ENCODE measurements at regions not wholly inside any gene's neighbourhood (a gene's known extent, or its start where the extent isn't known, plus 50 kb on each side); places are given as distances from the start of the nearest gene placed in this dataset.

DNA sequence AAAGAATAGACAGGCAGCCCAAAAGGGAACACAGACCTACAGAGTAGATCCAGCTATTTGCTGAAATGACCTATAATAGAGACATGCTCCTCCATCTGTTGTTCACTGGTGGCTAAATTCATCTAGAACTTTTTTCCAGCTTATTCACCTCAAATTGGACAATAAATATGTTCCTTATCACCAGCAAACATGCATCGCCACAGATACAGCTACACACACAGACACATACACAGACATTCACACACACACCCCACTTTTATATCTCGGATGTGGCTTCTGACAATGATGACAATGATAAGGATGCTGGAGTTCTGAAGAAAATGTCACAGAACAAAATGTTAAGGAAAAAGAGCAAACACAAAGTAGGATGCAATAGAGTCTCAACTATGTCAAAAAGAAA is 175.4 kb downstream of the LSM5 start:
- ATAC-seq, result no peak
- no peaks in the 10 kb centered on the region for H3K36me3 Mint-ChIP-seq
- peaks cover 18% of the 10 kb centered on the region for H3K27me3 Mint-ChIP-seq
- H3K9me3 Mint-ChIP-seq, result no peaks in the 10 kb centered on the region
- no peak overlapping the region for H3K4me3 Mint-ChIP-seq
- H3K4me1 Mint-ChIP-seq, result no peaks in the 10 kb centered on the region
- no peak overlapping the region for H3K27ac Mint-ChIP-seq

DNA sequence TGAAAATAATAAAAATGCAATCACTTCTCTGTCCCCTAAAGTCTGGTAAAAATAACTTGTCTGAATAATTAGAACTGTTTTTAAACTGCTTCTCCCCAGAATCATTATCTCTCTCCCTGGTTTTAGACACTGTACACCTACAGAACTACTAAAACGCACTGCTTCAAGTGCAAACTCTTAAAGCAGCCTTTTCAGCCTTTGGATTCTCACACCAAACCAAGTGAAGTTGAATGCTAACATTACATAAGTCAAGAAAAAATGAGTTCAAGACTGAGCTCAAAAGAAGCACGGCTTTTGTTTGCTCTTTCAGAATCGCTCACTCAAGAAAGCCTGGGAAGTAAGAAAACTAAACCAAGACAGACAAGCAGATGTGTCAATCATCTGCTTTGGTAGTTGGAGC is 188.8 kb downstream of the LSM5 start:
- H3K4me1 Mint-ChIP-seq, result peaks cover 6% of the 10 kb centered on the region
- H3K36me3 Mint-ChIP-seq, result no peaks in the 10 kb centered on the region
- peaks cover 48% of the 10 kb centered on the region for H3K27me3 Mint-ChIP-seq
- no peak for ATAC-seq
- no peak overlapping the region for H3K4me3 Mint-ChIP-seq
- no peaks in the 10 kb centered on the region for H3K9me3 Mint-ChIP-seq
- no peak overlapping the region for H3K27ac Mint-ChIP-seq

DNA sequence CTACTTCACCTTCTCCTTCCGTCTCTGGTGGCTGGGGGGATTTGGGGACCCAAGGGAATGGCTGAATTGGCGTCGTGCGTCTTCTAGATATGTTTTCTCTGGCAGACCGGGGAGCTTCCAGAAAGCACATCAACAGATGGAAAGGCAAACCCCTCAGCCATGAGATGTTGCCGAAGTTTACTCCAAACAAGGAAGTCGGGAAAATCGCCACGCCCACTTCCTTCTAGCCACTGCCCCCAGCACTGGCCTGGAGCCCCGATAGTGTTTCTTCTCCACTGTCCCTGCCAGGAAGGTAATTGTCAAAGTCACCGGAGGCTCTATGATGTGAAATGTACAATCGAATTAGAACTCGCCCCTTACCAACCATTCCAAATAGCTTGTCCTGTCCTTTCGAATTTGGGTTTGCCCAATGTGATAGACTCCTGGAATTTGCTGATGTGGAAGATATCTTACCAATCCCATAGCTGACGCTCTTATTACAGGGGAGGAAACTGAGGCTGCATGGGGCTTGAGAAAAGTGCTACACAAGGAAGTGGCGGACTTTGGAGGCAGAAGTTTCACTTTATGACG is 191.0 kb downstream of the LSM5 start:
- no peak for ATAC-seq
- H3K4me3 Mint-ChIP-seq, result peak overlapping the region; percentile 15
- peaks cover 43% of the 10 kb centered on the region for H3K27me3 Mint-ChIP-seq
- no peaks in the 10 kb centered on the region for H3K36me3 Mint-ChIP-seq
- peaks cover 6% of the 10 kb centered on the region for H3K4me1 Mint-ChIP-seq
- no peaks in the 10 kb centered on the region for H3K9me3 Mint-ChIP-seq
- H3K27ac Mint-ChIP-seq, result no peak overlapping the region

DNA sequence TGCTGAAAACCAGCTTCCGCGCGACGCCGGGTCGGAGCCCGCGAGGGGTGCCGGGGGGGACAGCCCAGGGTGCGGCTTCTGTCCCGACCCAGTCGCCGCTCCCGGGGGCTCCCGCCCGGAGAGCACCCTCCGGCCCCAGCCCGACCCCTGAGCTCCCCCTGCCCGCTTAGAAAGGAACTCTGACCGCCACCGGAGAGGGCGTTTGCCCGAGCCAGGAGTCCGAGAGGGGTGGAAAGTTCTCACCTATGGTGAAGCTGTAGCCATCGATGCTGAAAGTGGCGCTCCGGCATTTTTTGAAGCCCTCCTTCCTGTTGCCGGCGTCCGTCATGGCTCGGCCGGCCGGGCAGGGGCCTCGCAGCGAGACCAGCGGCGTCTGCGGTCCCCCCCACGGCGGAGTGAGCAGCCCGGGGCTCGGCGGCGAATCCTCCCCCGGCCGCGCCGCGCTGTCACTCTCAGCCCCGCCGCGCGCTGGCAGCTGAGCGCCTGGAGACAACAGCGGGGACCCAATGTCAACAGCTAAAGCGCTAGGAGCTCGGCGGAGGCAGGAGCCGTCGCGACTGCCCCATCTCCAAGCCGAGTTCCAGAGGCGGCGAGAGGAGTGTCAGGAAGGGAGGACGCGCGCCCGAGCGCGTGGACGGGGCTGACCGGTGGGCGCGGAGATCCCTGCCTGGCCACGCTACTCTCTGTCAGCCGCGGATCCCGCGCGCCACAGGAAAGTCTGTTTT is 191.6 kb downstream of the LSM5 start:
- H3K27me3 Mint-ChIP-seq, result peaks cover 43% of the 10 kb centered on the region
- no peaks in the 10 kb centered on the region for H3K36me3 Mint-ChIP-seq
- peak; percentile 8 for ATAC-seq
- H3K9me3 Mint-ChIP-seq, result no peaks in the 10 kb centered on the region
- H3K27ac Mint-ChIP-seq, result no peak overlapping the region
- peak overlapping the region; percentile 15 for H3K4me3 Mint-ChIP-seq
- H3K4me1 Mint-ChIP-seq, result peaks cover 6% of the 10 kb centered on the region

DNA sequence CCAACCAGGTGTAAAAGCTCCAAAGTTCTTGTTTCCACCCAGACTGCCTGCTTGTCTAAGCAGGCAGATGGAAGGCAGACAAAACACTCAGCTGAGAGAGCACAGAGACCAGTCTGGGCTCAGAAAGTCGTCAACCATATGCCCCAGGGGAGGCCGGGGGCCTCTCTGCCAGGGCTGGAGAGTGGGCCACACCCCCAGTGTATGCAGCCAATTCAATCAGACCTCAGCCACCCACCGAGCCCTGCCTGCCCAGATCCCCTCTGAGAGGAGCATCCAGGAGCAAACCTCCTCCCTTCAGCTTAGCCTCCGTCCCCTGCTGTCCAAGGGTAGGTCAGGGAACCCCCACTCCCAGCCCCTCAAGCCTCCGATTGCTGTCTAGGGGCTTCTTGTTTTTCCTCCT is 196.3 kb downstream of the LSM5 start:
- peaks cover 35% of the 10 kb centered on the region for H3K27me3 Mint-ChIP-seq
- H3K9me3 Mint-ChIP-seq, result no peaks in the 10 kb centered on the region
- no peak for ATAC-seq
- H3K27ac Mint-ChIP-seq, result no peak overlapping the region
- no peak overlapping the region for H3K4me3 Mint-ChIP-seq
- no peaks in the 10 kb centered on the region for H3K36me3 Mint-ChIP-seq
- peaks cover 2% of the 10 kb centered on the region for H3K4me1 Mint-ChIP-seq

DNA sequence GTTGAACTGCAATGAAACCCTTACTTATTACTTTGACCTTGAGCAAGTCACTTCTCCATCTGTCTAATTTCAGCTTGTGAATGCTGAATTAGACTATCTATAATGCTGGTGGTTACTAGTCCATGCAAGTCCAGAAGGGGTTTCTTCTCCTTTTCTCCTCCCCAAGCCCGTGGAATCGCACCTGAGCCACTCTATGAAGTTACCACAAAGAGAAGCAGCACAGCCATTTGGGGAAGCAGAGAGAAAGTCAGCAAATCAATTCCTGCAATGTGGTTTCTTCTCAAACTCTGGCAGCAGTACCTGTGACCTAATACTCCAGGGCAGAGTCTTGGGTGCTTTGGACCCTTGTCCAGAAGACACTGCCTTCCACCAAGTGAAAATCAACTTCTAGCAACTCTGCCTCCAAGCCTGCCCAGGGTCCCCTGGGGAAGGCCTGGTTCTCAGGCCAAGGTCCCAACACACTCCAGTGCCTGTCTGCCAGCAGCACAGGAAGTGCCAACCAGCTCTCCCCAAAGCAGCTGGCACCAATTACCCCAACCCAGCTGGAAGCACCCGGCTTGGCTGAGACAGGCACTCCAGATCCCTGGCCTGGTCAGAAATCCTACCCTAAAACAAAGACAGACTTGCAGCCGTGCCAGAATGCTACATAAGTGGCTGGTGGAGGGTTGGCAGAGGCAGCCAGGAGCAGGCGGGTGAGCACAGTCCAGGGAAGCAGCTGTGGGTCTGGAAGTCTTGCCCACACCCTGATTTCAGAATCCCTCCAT is 200.3 kb downstream of the LSM5 start:
- no peak overlapping the region for H3K4me3 Mint-ChIP-seq
- ATAC-seq, result no peak
- H3K27ac Mint-ChIP-seq, result no peak overlapping the region

DNA sequence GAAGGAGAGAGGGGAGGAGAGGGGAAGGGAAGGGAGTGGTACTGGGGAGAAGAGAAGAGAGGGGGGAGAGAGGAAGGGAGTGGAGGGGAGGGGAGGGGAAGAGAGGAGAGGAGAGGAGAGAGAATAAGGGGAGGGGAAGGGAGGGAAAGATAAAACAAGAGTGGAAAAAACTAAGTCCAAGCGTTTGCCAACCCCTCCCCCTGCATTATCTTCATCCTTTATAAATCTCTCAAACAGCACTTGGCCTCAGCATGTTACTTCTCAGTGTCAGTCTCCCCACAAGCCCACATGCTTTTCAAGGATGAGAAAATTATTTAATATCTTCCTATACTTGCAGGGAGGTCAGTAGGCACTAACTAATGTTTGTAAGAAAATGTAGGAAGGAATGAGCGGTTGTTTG is 204.5 kb downstream of the LSM5 start:
- no peak overlapping the region for H3K27ac Mint-ChIP-seq
- no peaks in the 10 kb centered on the region for H3K4me1 Mint-ChIP-seq
- H3K4me3 Mint-ChIP-seq, result no peak overlapping the region
- H3K9me3 Mint-ChIP-seq, result peaks cover 3% of the 10 kb centered on the region
- H3K36me3 Mint-ChIP-seq, result no peaks in the 10 kb centered on the region
- H3K27me3 Mint-ChIP-seq, result no peaks in the 10 kb centered on the region
- ATAC-seq, result no peak

More for the DNA sequence above, 200.3 kb downstream of the LSM5 start:
- Mint-ChIP-seq H3K4me1 (no peaks in the 10 kb centered on the region), H3K27me3 (peaks cover 7% of the 10 kb centered on the region), H3K36me3 (no peaks in the 10 kb centered on the region), H3K9me3 (no peaks in the 10 kb centered on the region)

DNA sequence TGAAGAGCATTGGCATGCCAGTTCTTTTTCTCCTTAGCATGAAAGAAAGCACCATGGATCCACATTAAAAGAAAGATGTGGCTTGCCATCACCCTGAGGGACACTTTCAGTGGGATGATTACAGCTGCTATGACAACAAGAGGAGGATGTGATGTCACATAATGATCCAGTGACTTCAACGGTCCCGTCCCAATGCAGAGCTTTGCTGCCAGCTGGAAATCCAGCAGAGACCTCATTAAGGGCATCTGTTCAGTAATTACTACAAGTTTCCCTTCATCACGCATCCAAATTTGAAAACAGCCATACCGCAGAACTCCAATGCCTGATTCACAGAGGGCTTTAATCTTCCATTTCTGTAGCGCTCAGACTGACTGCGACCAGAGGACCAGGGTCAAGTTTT is 206.6 kb downstream of the LSM5 start:
- H3K27me3 Mint-ChIP-seq, result peaks cover 5% of the 10 kb centered on the region
- peaks cover 3% of the 10 kb centered on the region for H3K9me3 Mint-ChIP-seq
- ATAC-seq, result no peak
- H3K36me3 Mint-ChIP-seq, result no peaks in the 10 kb centered on the region
- no peaks in the 10 kb centered on the region for H3K4me1 Mint-ChIP-seq
- H3K27ac Mint-ChIP-seq, result no peak overlapping the region
- H3K4me3 Mint-ChIP-seq, result no peak overlapping the region

DNA sequence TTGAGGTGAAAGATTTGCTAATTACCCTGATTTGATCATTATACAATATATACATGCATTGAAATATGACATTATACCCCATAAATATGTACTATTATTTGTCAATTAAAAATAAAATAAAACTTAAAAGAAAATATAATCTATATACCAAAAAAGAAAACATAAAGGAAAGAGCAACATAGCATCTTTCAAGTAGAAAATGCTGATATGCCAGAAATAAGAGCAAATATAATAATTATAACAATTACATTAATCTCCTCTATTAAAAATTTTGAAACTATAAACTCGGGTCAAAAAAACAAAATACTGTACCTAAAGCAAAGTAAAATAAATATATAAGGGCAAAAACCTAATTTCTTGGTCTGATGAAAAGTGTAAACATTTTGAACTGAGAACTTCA is 209.3 kb upstream of the PDE1C start:
- no peak for ATAC-seq
- peaks cover 3% of the 10 kb centered on the region for H3K9me3 Mint-ChIP-seq
- H3K27me3 Mint-ChIP-seq, result peaks cover 16% of the 10 kb centered on the region
- H3K4me1 Mint-ChIP-seq, result no peaks in the 10 kb centered on the region
- no peak overlapping the region for H3K27ac Mint-ChIP-seq
- H3K36me3 Mint-ChIP-seq, result no peaks in the 10 kb centered on the region
- no peak overlapping the region for H3K4me3 Mint-ChIP-seq

DNA sequence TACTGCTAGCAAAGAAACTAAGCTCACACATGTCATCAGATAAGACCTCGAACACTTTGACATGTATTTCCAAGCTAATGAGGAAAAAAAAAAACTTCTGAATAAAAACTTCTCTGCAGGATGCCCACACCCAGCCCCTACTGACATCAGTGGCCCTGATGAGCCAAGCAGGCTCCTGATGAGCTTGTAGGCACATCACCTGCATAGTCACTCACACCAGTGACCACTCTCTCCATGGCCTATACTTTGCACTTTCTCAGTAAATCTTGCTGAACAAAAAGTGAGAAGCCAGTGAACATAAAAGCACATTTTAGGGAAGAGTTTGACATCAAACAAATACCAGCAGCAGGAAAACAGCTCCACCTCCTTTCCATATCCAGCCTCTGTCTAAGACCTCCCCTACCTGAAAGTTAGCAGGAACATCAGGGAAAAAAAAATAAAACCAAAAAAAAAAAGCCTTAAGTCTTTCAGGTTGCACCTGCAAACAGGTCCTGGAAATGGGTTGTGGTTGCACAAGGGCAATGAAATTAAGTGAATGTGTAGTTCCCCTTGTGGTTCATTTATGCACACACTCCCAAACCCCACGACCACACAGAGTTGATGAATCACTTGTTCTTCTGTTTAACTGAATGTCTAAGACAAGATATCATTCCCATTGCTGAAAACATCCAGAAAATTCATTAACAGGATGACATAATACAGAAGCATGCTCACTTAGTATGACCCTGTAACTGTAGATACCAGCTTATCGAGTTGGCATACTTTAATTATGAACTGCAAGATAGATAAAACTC is 205.2 kb upstream of the PDE1C start:
- Mint-ChIP-seq H3K4me3 (no peak overlapping the region), H3K36me3 (no peaks in the 10 kb centered on the region), H3K27me3 (peaks cover 16% of the 10 kb centered on the region), H3K27ac (no peak overlapping the region), H3K9me3 (no peaks in the 10 kb centered on the region), H3K4me1 (no peaks in the 10 kb centered on the region)
- ATAC-seq, result peak; percentile 45

DNA sequence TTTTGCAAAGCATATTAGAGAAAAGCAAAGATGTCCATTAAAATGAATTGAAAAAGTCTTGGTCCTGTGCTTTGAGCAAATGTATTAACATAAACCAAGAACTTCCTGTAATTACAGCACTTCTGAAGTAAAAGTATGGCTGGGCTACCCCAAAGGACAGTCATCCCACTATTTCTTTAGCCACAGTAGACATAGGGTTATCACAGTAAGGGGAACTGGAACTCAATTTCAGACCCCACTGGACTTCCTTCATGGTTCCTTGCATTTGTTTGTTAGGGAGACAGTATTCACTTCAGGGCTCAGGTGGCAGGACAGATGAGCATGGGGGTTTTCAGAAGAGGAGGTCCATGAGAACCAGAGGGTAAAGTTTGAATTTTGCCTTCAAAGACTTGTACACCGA is 203.1 kb upstream of the PDE1C start:
- Mint-ChIP-seq H3K9me3 (no peaks in the 10 kb centered on the region), H3K4me1 (no peaks in the 10 kb centered on the region), H3K27me3 (peaks cover 9% of the 10 kb centered on the region), H3K36me3 (no peaks in the 10 kb centered on the region), H3K27ac (no peak overlapping the region), H3K4me3 (no peak overlapping the region)
- ATAC-seq, result peak; percentile 67

DNA sequence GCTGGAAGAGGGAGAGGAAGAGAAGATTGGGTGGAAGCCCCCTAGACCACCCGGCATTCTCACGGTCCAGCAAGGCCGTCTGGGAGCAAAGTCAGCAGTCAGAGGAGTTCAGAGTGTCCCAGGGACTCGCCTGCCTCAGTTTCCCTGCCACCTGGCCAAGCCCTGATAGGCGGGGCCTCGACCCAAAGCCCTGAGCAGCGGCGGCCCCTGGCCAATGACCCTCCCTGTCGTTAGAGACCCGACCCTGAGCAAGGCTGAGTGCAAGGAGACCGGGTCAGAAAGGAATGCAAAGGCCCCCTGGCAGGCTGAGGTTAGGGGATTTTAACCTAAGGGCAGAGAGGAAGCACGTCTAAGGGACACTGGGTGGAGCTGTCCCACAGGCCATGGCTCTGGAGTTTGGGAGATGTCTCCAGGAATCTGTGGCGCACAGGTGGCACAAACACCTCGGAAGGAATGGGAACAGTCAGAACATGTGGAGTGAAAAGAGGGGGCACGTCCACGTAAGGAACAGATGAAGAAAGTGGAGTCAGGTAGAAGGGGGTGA is 196.8 kb upstream of the PDE1C start:
- Mint-ChIP-seq H3K9me3 (peaks cover 2% of the 10 kb centered on the region), H3K36me3 (no peaks in the 10 kb centered on the region), H3K27ac (no peak overlapping the region), H3K4me3 (no peak overlapping the region), H3K4me1 (no peaks in the 10 kb centered on the region), H3K27me3 (peaks cover 14% of the 10 kb centered on the region)
- ATAC-seq, result no peak

DNA sequence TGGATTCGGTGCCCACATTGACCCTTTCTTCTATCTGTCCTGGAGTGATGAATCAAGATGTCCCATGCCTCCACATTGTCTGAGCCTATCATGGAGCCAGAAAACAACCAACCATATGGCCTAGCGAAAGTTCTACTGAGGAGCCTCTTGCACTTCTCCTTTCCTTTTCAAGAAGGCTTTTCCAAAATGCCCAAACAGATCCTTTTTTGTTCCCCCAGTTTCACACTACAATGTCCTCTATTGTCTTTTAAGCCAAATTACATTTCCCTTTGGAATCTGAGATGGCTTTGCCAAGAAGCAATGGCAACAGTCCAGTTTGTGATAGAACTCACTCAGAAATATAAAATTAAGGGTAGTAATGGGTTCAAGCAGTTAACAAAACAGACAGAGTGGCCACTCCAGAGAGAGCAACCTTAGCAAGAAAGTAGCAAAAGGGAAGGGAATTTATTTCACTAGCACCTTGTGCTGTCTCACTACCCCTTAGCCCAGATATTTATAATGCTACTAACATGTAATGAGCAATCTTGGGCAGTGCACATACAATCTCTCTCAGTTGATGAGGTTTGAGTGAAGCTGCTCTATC is 194.6 kb upstream of the PDE1C start:
- no peak for ATAC-seq
- H3K9me3 Mint-ChIP-seq, result peaks cover 2% of the 10 kb centered on the region
- peaks cover 14% of the 10 kb centered on the region for H3K27me3 Mint-ChIP-seq
- no peak overlapping the region for H3K4me3 Mint-ChIP-seq
- H3K4me1 Mint-ChIP-seq, result peaks cover 4% of the 10 kb centered on the region
- no peak overlapping the region for H3K27ac Mint-ChIP-seq
- no peaks in the 10 kb centered on the region for H3K36me3 Mint-ChIP-seq

DNA sequence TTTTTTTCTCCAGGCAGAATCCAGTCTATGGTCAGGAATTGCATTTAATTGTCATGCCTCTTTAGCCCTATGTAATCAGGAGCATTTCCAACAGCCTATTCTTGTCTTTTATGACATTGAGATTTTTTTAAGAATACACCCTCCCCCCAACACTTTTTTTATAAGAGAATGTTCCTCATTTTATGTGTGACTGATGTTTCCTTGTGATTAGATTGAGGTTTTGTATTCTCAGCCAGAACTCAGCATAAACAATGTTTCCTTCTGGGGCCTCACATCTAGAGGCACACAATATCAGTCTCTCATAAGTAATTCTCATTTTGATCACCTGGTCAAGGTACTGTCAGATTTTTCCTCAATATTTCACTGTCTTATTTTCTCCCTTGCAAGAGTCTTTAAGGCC is 193.4 kb upstream of the PDE1C start:
- H3K27me3 Mint-ChIP-seq, result peaks cover 14% of the 10 kb centered on the region
- peaks cover 2% of the 10 kb centered on the region for H3K9me3 Mint-ChIP-seq
- no peak overlapping the region for H3K4me3 Mint-ChIP-seq
- H3K36me3 Mint-ChIP-seq, result no peaks in the 10 kb centered on the region
- peaks cover 6% of the 10 kb centered on the region for H3K4me1 Mint-ChIP-seq
- no peak overlapping the region for H3K27ac Mint-ChIP-seq
- no peak for ATAC-seq

DNA sequence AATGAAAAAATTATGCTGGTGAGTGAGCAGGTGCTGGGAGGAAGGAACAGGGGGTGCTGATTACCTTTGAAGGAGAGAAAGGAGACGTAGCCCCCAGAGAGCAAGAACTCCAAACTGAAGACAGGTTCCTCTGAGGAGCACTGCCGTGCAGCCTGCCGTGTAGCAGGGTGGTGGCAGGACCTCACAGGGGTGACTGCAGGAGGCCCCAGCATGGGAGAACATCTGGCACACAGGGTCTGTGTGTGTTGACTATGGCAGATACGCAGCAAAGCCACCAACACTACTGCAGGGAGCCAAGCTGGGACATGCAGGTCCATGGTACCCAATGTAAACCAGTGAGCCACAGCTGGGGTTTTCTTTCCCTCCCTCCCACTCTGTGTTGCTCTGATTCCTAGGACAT is 192.1 kb upstream of the PDE1C start:
- Mint-ChIP-seq H3K4me1 (peaks cover 6% of the 10 kb centered on the region), H3K27me3 (peaks cover 14% of the 10 kb centered on the region), H3K4me3 (no peak overlapping the region), H3K27ac (no peak overlapping the region), H3K36me3 (no peaks in the 10 kb centered on the region), H3K9me3 (peaks cover 2% of the 10 kb centered on the region)
- ATAC-seq, result no peak

Data from stimulated activated memory B cell treated with anti-CD40 and anti-IgM and Interleukin-4, amounts not matched to agents 10 μg/mL and 1 μg/mL and 100 μg/mL, for 72 hours (primary cell).